Upper lobe of left lung (tissue), 4 donors: ENCODE measurements at regions not wholly inside any gene's neighbourhood (a gene's known extent, or its start where the extent isn't known, plus 50 kb on each side); places are given as distances from the start of the nearest gene placed in this dataset.
"Not testable (repeated sequence)": the region's sequence is repeated elsewhere in the genome, so short reads cannot be mapped to it uniquely, and the experiment has no call there.

Source experiments
- EP300 ChIP-seq, 4 donors: sonication (generic); formaldehyde crosslinking; IDR thresholded peaks; one replicate each; pipeline ENCODE4 v1.5.1; 2017; ENCODE audit warnings: antibody characterized with exemption in 4 of 4, control low read depth in 2 of 4
- TF ChIP-seq, protein P1 (sequence below), 6 experiments: fragments of 450-650 bp in 4 of 6; fragments of 200-600 bp in 2 of 6; sonication (generic) in 2 of 6; IDR thresholded peaks; one replicate each; pipeline ENCODE4 v1.5.1; 2016 to 2019; ENCODE audit warnings: antibody characterized with exemption in 6 of 6

DNA sequence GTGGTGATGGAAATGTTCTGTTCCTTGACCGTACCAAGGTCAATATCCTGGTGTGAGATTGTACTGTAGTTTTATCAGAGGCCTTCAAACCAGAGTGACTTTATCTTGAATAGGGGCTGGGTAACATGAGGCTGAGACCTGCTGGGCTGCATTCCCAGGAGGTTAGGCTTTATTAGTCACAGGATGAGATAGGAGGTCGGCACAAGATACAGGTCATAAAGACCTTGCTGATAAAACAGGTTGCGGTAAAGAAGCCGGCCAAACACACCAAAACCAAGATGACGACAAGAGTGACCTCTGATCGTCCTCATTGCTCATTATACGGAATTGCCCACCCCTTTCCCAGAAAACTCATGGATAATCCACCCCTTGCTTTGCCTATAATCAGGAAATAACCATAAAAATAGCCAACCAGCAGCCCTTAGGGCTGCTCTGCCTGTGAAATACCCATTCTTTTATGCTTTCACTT lies 123.8 kb upstream of the MXRA5 start:
- TF ChIP-seq, protein P1, sequence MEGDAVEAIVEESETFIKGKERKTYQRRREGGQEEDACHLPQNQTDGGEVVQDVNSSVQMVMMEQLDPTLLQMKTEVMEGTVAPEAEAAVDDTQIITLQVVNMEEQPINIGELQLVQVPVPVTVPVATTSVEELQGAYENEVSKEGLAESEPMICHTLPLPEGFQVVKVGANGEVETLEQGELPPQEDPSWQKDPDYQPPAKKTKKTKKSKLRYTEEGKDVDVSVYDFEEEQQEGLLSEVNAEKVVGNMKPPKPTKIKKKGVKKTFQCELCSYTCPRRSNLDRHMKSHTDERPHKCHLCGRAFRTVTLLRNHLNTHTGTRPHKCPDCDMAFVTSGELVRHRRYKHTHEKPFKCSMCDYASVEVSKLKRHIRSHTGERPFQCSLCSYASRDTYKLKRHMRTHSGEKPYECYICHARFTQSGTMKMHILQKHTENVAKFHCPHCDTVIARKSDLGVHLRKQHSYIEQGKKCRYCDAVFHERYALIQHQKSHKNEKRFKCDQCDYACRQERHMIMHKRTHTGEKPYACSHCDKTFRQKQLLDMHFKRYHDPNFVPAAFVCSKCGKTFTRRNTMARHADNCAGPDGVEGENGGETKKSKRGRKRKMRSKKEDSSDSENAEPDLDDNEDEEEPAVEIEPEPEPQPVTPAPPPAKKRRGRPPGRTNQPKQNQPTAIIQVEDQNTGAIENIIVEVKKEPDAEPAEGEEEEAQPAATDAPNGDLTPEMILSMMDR (IDR thresholded peaks at IDR 0.05), result not testable (repeated sequence)
- TF ChIP-seq EP300 (IDR thresholded peaks at IDR 0.05), result not testable (repeated sequence)
